Kidney (tissue), 13 donors: ENCODE measurements at regions not wholly inside any gene's neighbourhood (a gene's known extent, or its start where the extent isn't known, plus 50 kb on each side); places are given as distances from the start of the nearest gene placed in this dataset.

ENCODE experiments used
- DNase-seq, 5 donors: peaks; one replicate each; pipeline ENCODE4 v3.0.0-alpha.2; 2013 to 2020
- FAIRE-seq: peaks from 2 replicates; lab custom pipeline; 2012; peaks lifted over from hg19 to GRCh38; lab: Jason Lieb, UNC
- H3K27ac ChIP-seq, 2 donors: one replicate each; pipeline ENCODE4 v1.7.0; 2013; ENCODE audit warnings: low read depth in 2 of 2, low read length in 2 of 2, inconsistent platforms in 1 of 2
- H3K27me3 ChIP-seq: one replicate; pipeline ENCODE4 v1.7.1; 2013; ENCODE audit warnings: low read length, inconsistent platforms; ENCODE audit not compliant: control insufficient read depth, insufficient read depth
- H3K36me3 ChIP-seq, 3 donors: one replicate each; pipeline versions ENCODE4 v1.7.0 to v1.7.1; 2013; ENCODE audit warnings: low read length in 3 of 3, control low read depth in 1 of 3, inconsistent platforms in 1 of 3; ENCODE audit not compliant: insufficient read depth in 3 of 3, control insufficient read depth in 2 of 3
- H3K4me1 ChIP-seq, 3 donors: one replicate each; pipeline versions ENCODE4 v1.7.0 to v1.7.1; 2013; ENCODE audit warnings: low read length in 3 of 3, inconsistent platforms in 1 of 3, low read depth in 1 of 3; ENCODE audit not compliant: control insufficient read depth in 2 of 3, insufficient read depth in 2 of 3
- H3K4me3 ChIP-seq, 3 donors: one replicate each; pipeline versions ENCODE4 v1.7.0 to v1.8.1; 2013; ENCODE audit warnings: low read length in 3 of 3, control low read depth in 1 of 3, inconsistent platforms in 1 of 3
- H3K9ac ChIP-seq, 3 donors: one replicate each; pipeline versions ENCODE4 v1.7.0 to v1.7.1; 2013; ENCODE audit warnings: low read length in 3 of 3, control low read depth in 1 of 3, inconsistent platforms in 1 of 3
- H3K9me3 ChIP-seq, 3 donors: one replicate each; pipeline versions ENCODE4 v1.7.0 to v1.7.1; 2013; ENCODE audit warnings: low read length in 3 of 3, control low read depth in 1 of 3, inconsistent platforms in 1 of 3; ENCODE audit not compliant: control insufficient read depth in 2 of 3, insufficient read depth in 1 of 3
- CTCF ChIP-seq: IDR thresholded peaks from 3 replicates; pipeline ENCODE4 v1.5.1; 2012; ENCODE audit warnings: mild to moderate bottlenecking, moderate library complexity, borderline replicate concordance; ENCODE audit not compliant: insufficient read depth; ENCODE audit errors: extremely low read depth
- intact Hi-C: fragments of 100-400 bp; cut with DNase I; formaldehyde crosslinking; loops from one replicate; pipeline ENCODE4 v1.11.1; 2022
- donor health status: control.
- donor health status: control.
- donor health status: control.
- donor health status: control.
- donor health status: control.
- donor health status: DM: yes; HTN: yes; CAD: no.
- donor health status: Normal renal cell carcinoma (clear cell type).

GRCh38 chrX:45766981-45767501 is 566.4 kb upstream of the DIPK2B start:
- Histone ChIP-seq H3K4me1 (peaks cover 0 to 3% (median 2%) of the 10 kb centered on the region in 3 donors), H3K36me3 (no peaks in the 10 kb centered on the region), H3K27me3 (no peaks in the 10 kb centered on the region), H3K9ac (peak overlapping the region; percentile 20 to 55 (median 55)), H3K27ac (peak overlapping the region; percentile 47 to 51), H3K9me3 (no peaks in the 10 kb centered on the region), H3K4me3 (peak overlapping the region; percentile 28 to 88 (median 79))
- FAIRE-seq (no peak), DNase-seq (peak in 1 of 5 donors; percentile 48)
- TF ChIP-seq CTCF, result no peak
- intact Hi-C loops, result no loop called here

GRCh38 chrX:45765767-45766166 is 565.1 kb upstream of the DIPK2B start:
- intact Hi-C loops, result no loop called here
- Histone ChIP-seq H3K9ac (peak overlapping the region in 1 of 3 donors; percentile 12), H3K4me3 (peak overlapping the region in 2 of 3 donors; percentile 18 to 32), H3K4me1 (peaks cover 0 to 2% (median 0%) of the 10 kb centered on the region in 3 donors), H3K27me3 (no peaks in the 10 kb centered on the region), H3K9me3 (no peaks in the 10 kb centered on the region), H3K27ac (peak overlapping the region in 1 of 2 donors; percentile 17), H3K36me3 (no peaks in the 10 kb centered on the region)
- DNase-seq (peak in 2 of 5 donors; percentile 18 to 46), FAIRE-seq (no peak)
- TF ChIP-seq CTCF, result no peak

- no peak for TF ChIP-seq CTCF
- H3K4me1 ChIP-seq, result peaks cover 0 to 2% (median 0%) of the 10 kb centered on the region in 3 donors
- no peaks in the 10 kb centered on the region for H3K9me3 ChIP-seq
- peak overlapping the region in 1 of 3 donors; percentile 12 for H3K9ac ChIP-seq
- no peak overlapping the region for H3K27ac ChIP-seq
- peak overlapping the region in 1 of 3 donors; percentile 32 for H3K4me3 ChIP-seq
- DNase-seq, result no peak
- H3K27me3 ChIP-seq, result peaks cover under 1% of the 10 kb centered on the region
- H3K36me3 ChIP-seq, result no peaks in the 10 kb centered on the region
- FAIRE-seq, result no peak
- intact Hi-C loops, result no loop called here
These were observed 564.6 kb upstream of the DIPK2B start for GRCh38 chrX:45765281-45765680.
